WTC11 (cell line): ENCODE measurements at regions not wholly inside any gene's neighbourhood (a gene's known extent, or its start where the extent isn't known, plus 50 kb on each side); places are given as distances from the start of the nearest gene placed in this dataset.

ENCODE experiments used
- ATAC-seq: fragments of 200-7000 bp; cut with Tn5 transposase; 2 replicates; pipeline ENCODE4 v1.10.0; 2021; ENCODE audit warnings: mild to moderate bottlenecking, moderate library complexity
- CTCF ChIA-PET: fragments of 300-600 bp; sonication (Branson Sonifier 250); formaldehyde crosslinking; loops from one replicate; lab custom pipeline; 2021; ENCODE audit warnings: antibody characterized with exemption; lab: Charles Lee
- POLR2A ChIA-PET: fragments of 350-600 bp; sonication (Branson Sonifier 250); formaldehyde crosslinking; loops from one replicate; lab custom pipeline; 2021; ENCODE audit warnings: antibody characterized with exemption; lab: Charles Lee
- DNase-seq: peaks from one replicate; pipeline ENCODE4 v3.0.0; 2021; ENCODE audit warnings: low spot score
- H3K27ac Mint-ChIP-seq: 2 replicates; pipeline ENCODE4 v1.8.0; 2021; ENCODE audit warnings: mixed read lengths
- H3K27me3 Mint-ChIP-seq: 2 replicates; pipeline ENCODE4 v1.8.0; 2021; ENCODE audit warnings: low read depth, mild to moderate bottlenecking, moderate library complexity, mixed read lengths
- H3K36me3 Mint-ChIP-seq: 2 replicates; pipeline ENCODE4 v1.8.0; 2021; ENCODE audit warnings: mixed read lengths
- H3K4me1 Mint-ChIP-seq: 2 replicates; pipeline ENCODE4 v1.8.0; 2022; ENCODE audit warnings: mixed read lengths
- H3K4me3 Mint-ChIP-seq: 2 replicates; pipeline ENCODE4 v1.8.0; 2021; ENCODE audit warnings: mild to moderate bottlenecking, moderate library complexity, mixed read lengths
- H3K9me3 Mint-ChIP-seq: 2 replicates; pipeline ENCODE4 v1.8.0; 2021; ENCODE audit warnings: mixed read lengths
- ATF2 ChIP-seq: sonication (generic); formaldehyde crosslinking; IDR thresholded peaks from 2 replicates; pipeline ENCODE4 v1.8.1; 2022; ENCODE audit warnings: low read depth, missing genetic modification reagents, borderline replicate concordance
- ESRRA ChIP-seq: sonication (generic); formaldehyde crosslinking; IDR thresholded peaks from 2 replicates; pipeline ENCODE4 v1.8.1; 2022; ENCODE audit warnings: mild to moderate bottlenecking, missing genetic modification reagents, borderline replicate concordance
- ETV6 ChIP-seq: sonication (generic); formaldehyde crosslinking; IDR thresholded peaks from 2 replicates; pipeline ENCODE4 v1.8.1; 2022; ENCODE audit warnings: mild to moderate bottlenecking, missing genetic modification reagents
- FOXK1 ChIP-seq: sonication (generic); formaldehyde crosslinking; IDR thresholded peaks from 2 replicates; pipeline ENCODE4 v1.8.0; 2022; ENCODE audit warnings: mild to moderate bottlenecking, moderate library complexity, missing genetic modification reagents
- FOXP4 ChIP-seq: sonication (generic); formaldehyde crosslinking; IDR thresholded peaks from 2 replicates; pipeline ENCODE4 v1.8.0; 2022; ENCODE audit warnings: mild to moderate bottlenecking, missing genetic modification reagents
- GABPB1 ChIP-seq: sonication (generic); formaldehyde crosslinking; IDR thresholded peaks from 2 replicates; pipeline ENCODE4 v1.8.1; 2023; ENCODE audit warnings: mild to moderate bottlenecking, missing genetic modification reagents
- JAZF1 ChIP-seq: fragments of 250-450 bp; sonication (Bioruptor Pico); IDR thresholded peaks from 2 replicates; pipeline ENCODE4 v1.9.0; 2021; ENCODE audit warnings: moderate library complexity, mild to moderate bottlenecking, inconsistent platforms
- PRDM15 ChIP-seq: sonication (generic); formaldehyde crosslinking; IDR thresholded peaks from 2 replicates; pipeline ENCODE4 v1.8.0; 2022; ENCODE audit warnings: missing genetic modification reagents
- PRRX2 ChIP-seq: fragments of 250-450 bp; sonication (Bioruptor Pico); IDR thresholded peaks from 2 replicates; pipeline ENCODE4 v1.8.0; 2021; ENCODE audit warnings: mild to moderate bottlenecking
- SP1 ChIP-seq: sonication (generic); formaldehyde crosslinking; conservative IDR thresholded peaks from 2 replicates; pipeline ENCODE4 v1.8.1; 2022; ENCODE audit warnings: missing genetic modification reagents
- STAT6 ChIP-seq: sonication (generic); formaldehyde crosslinking; conservative IDR thresholded peaks from 2 replicates; pipeline ENCODE4 v1.8.1; 2023; ENCODE audit warnings: mild to moderate bottlenecking, low read depth, missing genetic modification reagents, moderate library complexity
- TEAD1 ChIP-seq: sonication (generic); formaldehyde crosslinking; IDR thresholded peaks from 2 replicates; pipeline ENCODE4 v1.8.0; 2022; ENCODE audit warnings: mild to moderate bottlenecking, missing genetic modification reagents
- TEAD4 ChIP-seq: sonication (generic); formaldehyde crosslinking; IDR thresholded peaks from 2 replicates; pipeline ENCODE4 v1.8.0; 2022; ENCODE audit warnings: mild to moderate bottlenecking, missing genetic modification reagents
- TP53 ChIP-seq: sonication (generic); formaldehyde crosslinking; IDR thresholded peaks from 2 replicates; pipeline ENCODE4 v1.8.1; 2023; ENCODE audit warnings: mild to moderate bottlenecking, missing genetic modification reagents
- USF1 ChIP-seq: sonication (generic); formaldehyde crosslinking; IDR thresholded peaks from 2 replicates; pipeline ENCODE4 v1.8.0; 2022; ENCODE audit warnings: mild to moderate bottlenecking, missing genetic modification reagents
- USF2 ChIP-seq: sonication (generic); formaldehyde crosslinking; IDR thresholded peaks from 2 replicates; pipeline ENCODE4 v1.8.1; 2023; ENCODE audit warnings: mild to moderate bottlenecking, missing genetic modification reagents, moderate library complexity
- ZNF138 ChIP-seq: sonication (generic); formaldehyde crosslinking; conservative IDR thresholded peaks from 2 replicates; pipeline ENCODE4 v1.8.1; 2022; ENCODE audit warnings: mild to moderate bottlenecking, moderate library complexity, missing genetic modification reagents
- ZNF281 ChIP-seq: sonication (generic); formaldehyde crosslinking; IDR thresholded peaks from 2 replicates; pipeline ENCODE4 v1.8.0; 2023; ENCODE audit warnings: mild to moderate bottlenecking, missing genetic modification reagents
- ZNF317 ChIP-seq: sonication (generic); formaldehyde crosslinking; IDR thresholded peaks from 2 replicates; pipeline ENCODE4 v1.8.1; 2023; ENCODE audit warnings: low read depth, mild to moderate bottlenecking, moderate library complexity, missing genetic modification reagents, borderline replicate concordance

GRCh38 chr9:25537808-25538207, 140.4 kb downstream of the TUSC1 start:
- Mint-ChIP-seq H3K27me3 (no peaks in the 10 kb centered on the region), H3K36me3 (no peaks in the 10 kb centered on the region), H3K4me3 (no peak overlapping the region), H3K9me3 (peaks cover 4% of the 10 kb centered on the region), H3K4me1 (peaks cover 39% of the 10 kb centered on the region), H3K27ac (peak overlapping the region; percentile 80)
- CTCF ChIA-PET = no interaction called here
- DNase-seq (no peak), ATAC-seq (peak; percentile 48)
- POLR2A ChIA-PET = no interaction called here
- TF ChIP-seq JAZF1 (no peak), ZNF138 (CRISPR knock-in tag) (no peak), PRRX2 (CRISPR knock-in tag) (no peak), ZNF281 (CRISPR knock-in tag) (no peak), GABPB1 (CRISPR knock-in tag) (no peak), STAT6 (no peak), TP53 (no peak), PRDM15 (CRISPR knock-in tag) (no peak), ESRRA (CRISPR knock-in tag) (no peak), ATF2 (CRISPR knock-in tag) (no peak), USF2 (CRISPR knock-in tag) (no peak), SP1 (CRISPR knock-in tag) (no peak), ZNF317 (CRISPR knock-in tag) (no peak), FOXP4 (CRISPR knock-in tag) (no peak), USF1 (CRISPR knock-in tag) (no peak), TEAD4 (no peak), ETV6 (no peak), TEAD1 (no peak), FOXK1 (CRISPR knock-in tag) (no peak)
